ENCODE measurements at regions not wholly inside any gene's neighbourhood (a gene's known extent, or its start where the extent isn't known, plus 50 kb on each side); places are given as distances from the start of the nearest gene placed in this dataset.

DNA sequence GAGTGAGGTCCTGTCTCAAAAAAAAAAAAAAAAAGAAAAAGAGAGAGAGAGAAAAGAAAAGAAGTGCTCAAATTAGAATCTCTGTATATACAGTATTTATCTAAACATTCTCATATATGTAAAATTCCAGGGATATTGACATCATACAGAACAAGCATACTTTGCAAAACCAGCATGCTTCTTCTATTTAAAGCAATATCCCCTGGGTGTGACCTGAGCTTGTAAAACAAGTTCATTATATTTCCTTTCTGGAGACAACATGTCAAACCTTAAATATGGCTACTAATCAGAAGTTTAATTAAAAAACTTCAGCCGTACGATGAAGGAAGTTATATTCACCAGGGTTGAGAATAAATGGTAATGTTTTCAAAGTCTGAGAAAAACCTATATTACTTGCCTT lies 175.8 kb upstream of the HMGA2 start:
- TF ChIP-seq CTCF (IDR thresholded peaks at IDR 0.05) (no peak), SIN3A (IDR thresholded peaks at IDR 0.05; ENCODE audit: borderline replicate concordance, insufficient read depth, low read depth, low read length) (no peak), POLR2AphosphoS5 (IDR thresholded peaks at IDR 0.05; ENCODE audit: low read depth, low read length) (no peak)

All from Panc1 (cell line).